NCI-H2081 (cell line): ENCODE measurements at regions not wholly inside any gene's neighbourhood (a gene's known extent, or its start where the extent isn't known, plus 50 kb on each side); places are given as distances from the start of the nearest gene placed in this dataset.

Experiments
- DNase-seq, 2 experiments: peaks; one replicate each; lab custom pipeline; 2025; lab: John Stamatoyannopoulos, UW

DNA sequence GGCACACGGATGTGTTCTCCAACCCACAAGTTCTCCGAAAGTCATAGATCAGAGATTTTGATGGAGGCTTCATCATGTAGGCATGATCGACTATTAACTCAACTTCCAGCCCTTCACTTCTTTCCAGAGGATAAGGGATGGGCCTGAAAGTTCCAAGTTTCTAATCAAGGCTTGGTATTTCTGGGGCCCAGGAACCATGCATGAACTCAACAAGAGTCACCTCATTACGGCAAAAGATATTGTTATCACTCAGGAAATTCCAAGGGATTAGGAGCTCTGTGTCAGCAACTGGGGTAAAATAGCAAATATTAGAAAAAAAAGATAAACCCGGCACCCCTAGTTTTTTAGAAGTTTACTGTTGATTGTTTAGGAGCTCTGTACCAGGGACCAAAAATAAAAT is 240.1 kb upstream of the PPP1R2C start:
- DNase-seq: no peak

- no peak for DNase-seq
These were observed 241.1 kb upstream of the PPP1R2C start for GRCh38 chrX:43019021-43019420.

GRCh38 chrX:43025806-43026315 is 247.9 kb upstream of the PPP1R2C start:
- no peak for DNase-seq

- DNase-seq: no peak
These were observed 286.1 kb upstream of the PPP1R2C start for GRCh38 chrX:43064096-43064495.

GRCh38 chrX:43065978-43066377 is 288.0 kb upstream of the PPP1R2C start:
- DNase-seq: no peak

- no peak for DNase-seq
These were observed 290.7 kb upstream of the PPP1R2C start for GRCh38 chrX:43068639-43069038.

- DNase-seq: peak in 1 of 2 experiments; percentile 1
These were observed 305.1 kb upstream of the PPP1R2C start for GRCh38 chrX:43083016-43083415.

- DNase-seq: no peak
These were observed 309.9 kb upstream of the PPP1R2C start for GRCh38 chrX:43087830-43088229.

- DNase-seq: no peak
These were observed 318.9 kb upstream of the PPP1R2C start for GRCh38 chrX:43096830-43097229.

DNA sequence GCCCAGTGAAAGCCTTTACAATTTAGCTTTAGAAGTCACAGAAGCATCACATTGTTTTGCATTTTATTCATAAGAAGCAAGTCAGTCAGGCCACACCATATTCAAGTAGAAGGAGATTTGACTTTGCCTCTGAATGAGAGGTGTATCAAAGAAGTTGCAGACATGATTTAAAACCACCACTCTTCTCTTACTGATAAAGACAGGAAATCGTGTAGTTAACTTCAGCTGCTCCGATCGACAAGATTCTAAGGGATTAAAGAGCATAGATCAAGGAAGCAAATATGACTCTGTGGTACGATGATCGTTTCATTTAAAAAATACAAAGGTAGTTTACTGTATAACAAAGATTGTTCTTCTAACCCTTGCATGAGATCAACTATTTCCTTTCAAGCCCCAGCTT is 328.0 kb upstream of the PPP1R2C start:
- no peak for DNase-seq

DNA sequence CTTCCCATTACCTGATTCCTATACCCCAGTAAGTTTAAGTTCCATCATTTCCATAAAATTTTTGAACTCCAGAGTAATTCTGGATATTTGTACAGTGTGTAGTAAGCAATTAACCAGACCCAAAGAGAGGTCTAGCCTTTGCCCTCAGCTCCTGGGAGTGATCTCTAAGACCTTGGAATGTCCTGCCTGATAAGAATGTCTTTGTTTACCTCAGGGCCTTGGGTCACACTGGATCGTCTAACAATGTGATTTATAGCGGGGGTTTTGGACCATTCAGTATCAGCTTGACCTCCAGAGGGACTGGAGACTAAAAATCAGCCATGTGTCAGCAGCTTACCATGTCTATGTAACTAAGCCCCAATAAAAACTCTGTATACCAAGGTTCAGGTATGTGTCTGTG is 330.9 kb upstream of the PPP1R2C start:
- DNase-seq: no peak

DNA sequence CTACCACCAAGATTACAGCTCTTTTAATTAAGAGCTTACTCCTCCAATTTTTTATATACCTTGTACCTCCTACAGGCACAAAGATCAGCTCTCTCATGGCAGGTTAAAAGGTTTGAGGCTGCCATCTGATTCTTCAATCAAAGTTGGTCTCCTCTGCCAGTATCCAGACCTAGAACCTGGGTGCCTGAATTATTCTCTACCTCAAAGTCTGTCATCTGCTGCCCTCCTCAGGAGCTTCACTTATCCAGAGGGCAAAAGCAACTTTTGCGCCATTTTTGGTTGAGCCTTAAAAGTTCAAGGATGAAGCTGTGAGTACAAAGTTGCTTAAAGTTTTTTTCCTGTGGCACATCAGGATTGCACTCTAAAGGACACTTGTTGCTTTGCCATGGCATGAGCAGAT is 343.7 kb upstream of the PPP1R2C start:
- no peak for DNase-seq

DNA sequence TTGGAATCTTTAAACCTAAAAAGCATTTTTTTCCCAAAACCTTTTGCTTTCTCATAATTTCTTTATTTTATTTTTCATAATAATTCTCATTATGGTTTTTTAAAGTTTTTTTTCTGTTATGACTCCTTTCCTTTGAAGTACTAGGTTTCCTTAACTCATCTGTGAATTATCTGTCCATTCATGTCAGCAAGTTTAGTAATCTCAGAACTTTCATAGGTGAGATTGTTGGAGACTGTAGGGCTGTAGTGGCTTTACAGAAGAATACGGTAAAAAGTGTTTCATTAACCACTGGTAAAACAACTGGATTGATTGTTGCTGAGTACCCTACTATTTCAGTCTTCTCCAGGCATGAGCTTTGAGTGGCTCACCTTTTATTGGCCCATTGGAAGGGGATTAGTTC is 361.7 kb upstream of the PPP1R2C start:
- no peak for DNase-seq

DNA sequence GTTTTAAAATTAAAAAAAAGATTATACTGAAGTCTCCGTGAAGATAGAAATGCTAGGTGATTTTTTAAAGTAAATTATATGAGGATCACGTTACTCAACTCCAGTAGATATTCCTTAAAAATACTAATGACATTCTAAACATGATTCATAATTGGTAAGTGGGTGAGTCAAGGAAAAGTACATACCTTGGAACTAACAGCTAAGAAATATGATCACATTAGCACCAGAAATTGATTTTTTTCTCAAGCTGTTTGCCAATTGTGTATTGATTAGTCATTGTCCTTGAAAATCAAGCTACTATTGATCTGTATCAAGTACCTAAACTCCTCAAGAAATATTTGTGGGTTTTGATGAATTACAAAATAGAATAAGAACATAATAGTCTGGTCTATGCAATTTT is 362.6 kb upstream of the PPP1R2C start:
- DNase-seq: no peak

GRCh38 chrX:43141885-43142284 is 363.9 kb upstream of the PPP1R2C start:
- DNase-seq: no peak

DNA sequence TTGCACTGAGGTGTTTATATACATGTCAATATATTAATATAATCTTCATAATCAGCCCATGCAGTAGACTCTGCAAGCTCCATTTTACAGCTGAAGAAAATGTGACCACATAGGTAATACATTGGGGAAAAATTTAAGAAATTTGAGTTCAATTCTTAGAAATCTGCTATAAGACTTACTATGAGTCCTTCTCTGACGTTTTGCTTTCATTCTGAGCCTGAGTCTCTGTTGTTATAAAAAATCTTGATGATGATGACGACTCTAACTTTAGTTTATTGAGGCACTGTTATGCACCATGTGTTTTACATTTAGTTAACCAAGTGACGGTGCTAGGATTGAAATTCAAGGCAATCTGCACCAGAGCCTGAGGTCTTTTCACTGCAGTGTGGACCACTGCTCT is 370.3 kb upstream of the PPP1R2C start:
- DNase-seq: no peak

DNA sequence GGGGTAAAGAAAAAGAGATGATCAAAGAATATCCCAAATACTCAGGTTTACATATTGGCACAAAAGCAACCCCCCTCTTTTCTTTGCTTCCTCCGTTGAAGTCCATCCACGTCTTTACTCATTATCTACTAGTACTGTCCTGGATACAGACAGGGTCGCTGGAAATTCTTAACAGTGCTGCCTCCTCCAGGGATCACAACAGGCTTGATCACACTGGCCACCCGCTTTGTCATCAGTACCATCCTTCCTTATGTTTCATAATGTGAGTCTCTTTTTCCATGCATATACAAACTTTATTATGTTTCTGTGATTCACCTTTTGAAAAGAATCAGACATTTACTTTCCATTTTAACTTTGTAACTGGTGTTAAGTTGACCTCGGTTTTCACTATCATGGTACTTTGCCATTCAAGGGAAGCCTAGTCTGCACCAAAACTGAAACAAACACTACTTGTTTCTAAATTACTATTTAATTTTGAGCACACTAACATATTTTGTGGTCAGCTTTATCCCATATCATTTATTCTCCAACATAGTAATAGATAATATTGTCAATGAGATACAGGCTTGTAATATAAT is 387.5 kb upstream of the PPP1R2C start:
- no peak for DNase-seq

- peak; percentile 56 to 85 for DNase-seq
These were observed 388.9 kb upstream of the PPP1R2C start for GRCh38 chrX:43166874-43167273.

- DNase-seq: no peak
These were observed 397.5 kb upstream of the PPP1R2C start for GRCh38 chrX:43175434-43175833.

GRCh38 chrX:43176686-43177085 is 398.7 kb upstream of the PPP1R2C start:
- no peak for DNase-seq

GRCh38 chrX:43188296-43188695 is 410.3 kb upstream of the PPP1R2C start:
- DNase-seq: no peak

DNA sequence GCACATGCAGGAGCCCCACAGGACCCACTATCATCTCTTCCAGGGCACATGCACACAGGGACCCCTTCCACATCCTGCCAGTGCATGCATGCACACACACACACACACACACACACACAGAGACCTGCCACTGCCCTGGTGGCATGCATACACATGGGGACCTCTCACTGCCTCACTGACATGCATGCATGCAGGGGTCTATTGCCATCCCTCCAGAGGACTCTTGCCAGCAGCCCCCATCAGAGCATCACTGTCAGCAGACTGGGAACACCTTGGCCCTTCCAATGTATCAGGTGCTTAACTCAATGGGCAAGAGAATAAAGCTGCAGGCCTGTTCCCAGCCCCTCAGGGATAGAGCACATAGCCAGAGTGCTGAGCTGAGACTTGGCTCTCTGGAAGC is 433.6 kb upstream of the PPP1R2C start:
- DNase-seq: no peak

- no peak for DNase-seq
These were observed 437.9 kb upstream of the MAOA start for GRCh38 chrX:43218198-43218597.

DNA sequence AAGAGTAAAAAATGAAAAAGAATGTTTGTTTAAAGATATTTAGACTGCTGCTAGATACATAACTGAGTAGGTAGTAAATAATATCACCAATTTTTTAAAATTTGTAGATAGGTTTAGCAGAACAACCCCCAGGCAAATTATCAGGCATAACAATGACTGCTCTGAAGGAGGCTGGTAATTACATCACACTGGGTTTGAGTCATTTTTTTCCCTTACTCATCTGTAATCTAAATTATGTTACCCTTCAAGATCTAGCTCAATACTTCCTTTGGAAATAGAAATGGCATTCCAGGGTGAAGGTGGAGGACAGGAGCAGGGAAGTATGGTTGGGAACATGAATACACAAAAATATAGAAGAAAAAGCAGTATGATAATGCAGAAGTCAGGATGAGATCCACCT is 431.6 kb upstream of the MAOA start:
- DNase-seq: no peak
